GM18508 (cell line): ENCODE measurements at regions not wholly inside any gene's neighbourhood (a gene's known extent, or its start where the extent isn't known, plus 50 kb on each side); places are given as distances from the start of the nearest gene placed in this dataset.

Experiments used
- ATAC-seq: cut with Tn5 transposase; IDR thresholded peaks from one replicate; pipeline ENCODE4 v1.9.1; 2021; ENCODE audit warnings: moderate number of reproducible peaks; ENCODE audit not compliant: insufficient read depth, unreplicated experiment

- ATAC-seq = no peak
Measured at GRCh38 chr18:41170346-41170745, 784.7 kb upstream of the PIK3C3 start.

- ATAC-seq = no peak
Measured at GRCh38 chr18:41165625-41166024, 789.4 kb upstream of the PIK3C3 start.

- ATAC-seq = no peak
Measured at GRCh38 chr18:41162781-41163180, 792.3 kb upstream of the PIK3C3 start.

- ATAC-seq = no peak
Measured at GRCh38 chr18:41162191-41162590, 792.8 kb upstream of the PIK3C3 start.

GRCh38 chr18:41155910-41156851 lies 798.9 kb upstream of the PIK3C3 start:
- no peak for ATAC-seq

- ATAC-seq = no peak
Measured at GRCh38 chr18:41155025-41155424, 800.0 kb upstream of the PIK3C3 start.

GRCh38 chr18:41153871-41154270 lies 801.2 kb upstream of the PIK3C3 start:
- no peak for ATAC-seq

GRCh38 chr18:41150316-41150715 lies 804.7 kb upstream of the PIK3C3 start:
- ATAC-seq = no peak

GRCh38 chr18:41146301-41146700 lies 808.7 kb upstream of the PIK3C3 start:
- no peak for ATAC-seq

- ATAC-seq = no peak
Measured at GRCh38 chr18:41145516-41145915, 809.5 kb upstream of the PIK3C3 start.

GRCh38 chr18:41144441-41144840 lies 810.6 kb upstream of the PIK3C3 start:
- no peak for ATAC-seq

GRCh38 chr18:41140506-41140905 lies 814.5 kb upstream of the PIK3C3 start:
- ATAC-seq = no peak

GRCh38 chr18:41135146-41135545 lies 819.9 kb upstream of the PIK3C3 start:
- ATAC-seq = no peak

GRCh38 chr18:41134426-41134825 lies 820.6 kb upstream of the PIK3C3 start:
- no peak for ATAC-seq

- no peak for ATAC-seq
Measured at GRCh38 chr18:41131050-41131449, 824.0 kb upstream of the PIK3C3 start.

- ATAC-seq = no peak
Measured at GRCh38 chr18:41128545-41128944, 826.5 kb upstream of the PIK3C3 start.

- ATAC-seq = no peak
Measured at GRCh38 chr18:41128126-41128525, 826.9 kb upstream of the PIK3C3 start.

- no peak for ATAC-seq
Measured at GRCh38 chr18:41126541-41127235, 828.3 kb upstream of the PIK3C3 start.

GRCh38 chr18:41121116-41121826 lies 833.8 kb upstream of the PIK3C3 start:
- ATAC-seq = no peak

GRCh38 chr18:41119031-41119430 lies 836.0 kb upstream of the PIK3C3 start:
- no peak for ATAC-seq
